UCSD-AML1 (cell line): ENCODE measurements at regions not wholly inside any gene's neighbourhood (a gene's known extent, or its start where the extent isn't known, plus 50 kb on each side); places are given as distances from the start of the nearest gene placed in this dataset.

Experiments
- DNase-seq: peaks from one replicate; lab custom pipeline; 2025; ENCODE audit not compliant: unreplicated experiment; lab: John Stamatoyannopoulos, UW

DNA sequence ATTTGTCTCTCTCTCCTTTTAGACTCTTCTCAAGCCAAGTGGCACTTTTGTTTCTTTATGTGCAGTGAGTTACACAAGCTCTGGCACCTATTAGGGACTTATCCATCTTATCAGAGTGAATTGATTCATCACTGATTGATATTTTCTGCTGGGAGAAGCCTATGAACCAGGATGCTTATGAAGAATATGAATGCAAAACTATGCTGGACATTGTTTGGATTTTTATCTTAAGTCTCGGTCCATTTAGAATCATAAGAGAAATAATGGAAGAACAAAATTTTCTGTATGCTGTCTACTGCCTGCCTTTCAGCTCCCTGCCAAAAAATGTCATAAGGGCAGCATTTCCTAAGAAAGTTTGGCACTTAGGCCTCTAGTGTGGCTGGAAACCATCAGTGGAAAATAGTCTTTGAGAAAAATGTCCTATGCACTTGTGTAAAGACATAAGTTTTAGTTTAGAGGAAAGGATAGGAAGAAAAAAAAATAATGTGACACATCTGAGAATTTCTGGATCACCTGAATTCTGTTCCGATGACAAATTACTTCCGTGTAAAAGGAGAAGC is 365.7 kb upstream of the MAD2L1 start:
- no peak for DNase-seq

GRCh38 chr4:120431180-120431579 is 364.5 kb upstream of the MAD2L1 start:
- DNase-seq: no peak

DNA sequence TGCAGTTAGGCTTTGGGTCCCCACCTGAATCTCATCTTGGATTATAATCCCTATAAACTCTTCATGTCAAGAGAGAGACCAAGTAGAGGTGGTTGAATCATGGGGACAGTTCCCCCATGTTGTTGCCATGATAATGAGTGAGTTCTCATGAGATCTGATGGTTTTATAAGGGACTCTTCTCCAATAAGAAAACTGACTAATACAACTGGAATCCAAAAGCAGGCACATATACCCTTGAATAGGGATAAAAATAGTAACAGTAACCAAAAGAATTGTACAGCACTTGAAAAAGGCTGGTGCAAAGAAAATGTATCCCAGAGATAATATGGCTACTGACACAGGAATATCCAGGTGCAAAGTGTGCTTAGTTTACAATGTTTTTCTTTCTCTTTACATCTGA is 351.5 kb upstream of the MAD2L1 start:
- no peak for DNase-seq

GRCh38 chr4:120415896-120416295 is 349.2 kb upstream of the MAD2L1 start:
- DNase-seq: no peak

GRCh38 chr4:120406960-120407359 is 340.3 kb upstream of the MAD2L1 start:
- DNase-seq: no peak

DNA sequence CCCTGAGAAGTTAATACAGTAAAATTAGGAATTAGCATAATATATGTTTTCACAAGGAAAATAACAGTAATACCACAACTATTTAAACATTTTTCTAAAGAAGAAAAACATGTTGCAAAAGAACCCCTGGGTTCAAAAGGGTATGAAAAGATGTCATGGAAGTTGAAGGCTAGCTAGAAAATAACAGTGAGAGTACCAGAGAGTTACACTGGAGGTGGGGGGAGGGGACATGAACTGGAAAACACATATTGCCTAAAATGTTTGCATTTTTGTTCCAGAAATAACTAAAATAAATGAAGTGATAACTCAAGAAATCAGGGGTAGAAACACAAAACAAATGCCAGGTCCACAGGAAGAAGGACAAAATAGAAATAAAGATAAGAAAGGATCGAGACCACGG is 336.6 kb upstream of the MAD2L1 start:
- DNase-seq: no peak

- no peak for DNase-seq
Measured at GRCh38 chr4:120400441-120400840, 333.8 kb upstream of the MAD2L1 start.

DNA sequence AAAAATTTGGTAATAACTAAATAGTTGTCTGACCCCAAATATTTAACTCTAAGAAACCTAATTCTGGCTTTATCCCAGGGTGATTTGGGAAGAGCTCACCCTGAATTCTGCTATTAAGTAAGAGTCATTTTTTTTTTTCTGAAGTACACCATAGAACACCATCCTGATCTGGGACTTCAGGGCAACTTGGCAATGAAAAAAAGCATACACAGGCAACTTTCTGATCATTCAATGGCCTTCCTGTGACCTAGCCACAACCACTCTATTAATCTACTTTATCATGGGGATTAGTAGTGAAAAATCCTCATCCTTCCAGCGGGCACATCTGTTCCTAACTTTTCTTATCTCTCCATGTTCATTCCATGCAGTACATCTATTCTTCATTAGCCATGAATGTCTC is 333.2 kb upstream of the MAD2L1 start:
- no peak for DNase-seq

DNA sequence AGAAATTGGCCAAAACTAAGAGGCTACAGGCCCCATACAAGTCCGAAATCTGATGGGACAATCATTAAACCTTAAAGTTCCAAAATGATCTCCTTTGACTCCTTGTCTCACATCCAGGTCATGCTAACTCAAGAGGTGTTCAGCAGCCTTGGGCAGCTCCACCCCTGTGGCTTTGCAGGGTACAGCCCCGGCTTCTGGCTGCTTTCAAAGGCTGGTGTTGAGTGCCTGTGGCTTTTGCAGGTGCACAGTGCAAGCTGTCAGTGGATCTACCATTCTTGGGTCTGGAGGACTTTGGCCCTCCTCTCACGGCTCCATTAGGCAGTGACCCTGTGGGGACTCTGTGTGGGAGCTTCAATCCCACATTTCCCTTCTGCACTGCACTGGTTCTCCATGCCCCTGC is 329.1 kb upstream of the MAD2L1 start:
- DNase-seq: no peak

DNA sequence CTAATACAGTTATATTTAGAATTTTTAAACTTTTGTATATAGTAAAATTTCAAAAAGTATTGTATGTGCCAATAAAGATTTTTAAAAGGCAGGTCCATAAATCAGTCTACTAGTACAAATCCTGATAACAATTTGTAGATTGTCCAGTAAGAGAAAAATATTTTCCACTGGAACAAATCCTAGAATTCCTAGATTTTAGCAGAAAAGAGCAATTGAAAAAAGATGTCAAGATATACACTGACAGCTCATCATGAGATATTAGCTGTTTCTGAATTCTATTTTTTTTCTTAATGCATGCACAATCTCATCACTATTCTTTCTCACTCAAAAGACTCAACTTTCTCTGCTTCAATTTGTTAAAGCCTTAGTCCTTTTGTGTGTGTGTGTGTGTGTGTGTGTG is 289.2 kb upstream of the MAD2L1 start:
- no peak for DNase-seq

DNA sequence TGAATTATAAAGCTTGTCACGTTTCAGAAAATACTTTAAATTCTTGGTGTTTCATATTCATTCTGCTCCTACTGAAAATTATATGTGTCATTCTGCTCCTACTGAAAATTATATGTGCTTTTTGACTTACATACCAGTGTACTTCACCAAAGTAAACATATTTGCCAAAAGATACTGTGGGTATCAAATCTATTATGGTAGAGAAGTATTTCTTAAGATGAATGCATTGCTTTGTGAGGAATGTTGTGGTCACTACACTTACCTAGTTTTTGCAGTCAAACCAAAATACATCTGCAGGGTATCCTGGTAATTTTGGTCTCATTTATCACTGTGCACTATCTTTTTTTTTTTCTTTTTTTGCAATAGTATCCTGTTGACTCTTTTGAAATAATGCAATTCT is 287.7 kb upstream of the MAD2L1 start:
- no peak for DNase-seq

GRCh38 chr4:120353235-120353634 is 286.6 kb upstream of the MAD2L1 start:
- DNase-seq: no peak

GRCh38 chr4:120352739-120353138 is 286.1 kb upstream of the MAD2L1 start:
- no peak for DNase-seq

DNA sequence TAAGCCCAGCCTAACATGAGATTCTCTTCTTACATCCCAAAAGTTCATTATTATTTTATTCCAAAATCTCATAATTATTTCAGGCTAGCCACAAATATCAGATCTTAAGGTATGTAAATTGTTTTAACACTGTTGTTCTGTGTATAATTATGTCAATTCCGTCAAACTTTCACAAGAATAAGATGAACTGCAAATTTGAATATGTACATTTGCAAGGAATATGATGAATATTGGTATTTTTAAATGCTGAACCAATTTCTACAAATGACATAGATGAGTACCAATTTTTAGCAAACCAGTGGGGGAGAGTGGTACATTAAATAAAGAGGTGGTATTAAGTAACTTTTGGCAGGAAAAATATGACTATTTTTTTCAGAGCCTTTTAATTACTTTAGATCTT is 282.3 kb upstream of the MAD2L1 start:
- no peak for DNase-seq

- no peak for DNase-seq
Measured at GRCh38 chr4:120348521-120348920, 281.9 kb upstream of the MAD2L1 start.

DNA sequence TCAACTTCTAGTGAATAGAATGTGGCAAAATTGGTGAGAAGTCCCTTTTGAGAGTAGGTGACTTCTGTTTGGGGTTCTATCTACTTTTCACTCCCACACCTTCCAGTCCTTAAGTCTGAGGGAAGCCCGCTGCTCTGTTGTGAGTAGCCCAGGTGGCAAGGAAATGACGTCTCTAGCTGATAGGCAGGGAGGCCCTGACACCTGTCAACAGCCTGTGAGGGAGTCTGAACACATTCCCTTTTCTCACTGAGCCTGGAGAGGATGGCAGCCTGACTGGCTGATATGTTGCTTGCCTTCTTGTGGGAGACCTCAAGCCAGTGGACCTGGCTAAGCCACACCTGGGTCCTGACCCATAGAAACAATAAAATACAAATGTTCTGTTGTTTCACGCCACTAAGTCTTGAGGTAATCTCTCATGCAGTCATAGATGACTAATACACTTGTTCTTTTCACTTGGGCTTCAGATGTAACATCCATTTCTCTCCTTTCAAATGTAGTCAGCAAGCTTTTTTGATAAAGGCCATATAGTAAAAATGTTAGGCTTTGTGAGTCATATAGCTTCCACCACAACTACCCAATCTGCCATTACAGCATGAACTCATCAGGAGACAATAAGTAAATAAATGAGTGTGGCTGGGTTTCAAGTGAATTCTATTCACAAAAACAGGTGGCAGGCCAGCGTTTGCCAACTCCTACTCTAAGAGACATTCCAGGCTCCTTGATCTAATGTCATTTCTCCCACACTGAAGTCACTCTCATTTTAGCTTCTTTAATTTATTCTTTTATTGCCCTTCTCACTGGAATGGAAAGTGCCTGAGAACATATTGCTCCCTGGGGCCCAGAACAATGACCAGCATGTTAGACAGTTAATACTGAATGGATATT is 265.1 kb upstream of the MAD2L1 start:
- no peak for DNase-seq

DNA sequence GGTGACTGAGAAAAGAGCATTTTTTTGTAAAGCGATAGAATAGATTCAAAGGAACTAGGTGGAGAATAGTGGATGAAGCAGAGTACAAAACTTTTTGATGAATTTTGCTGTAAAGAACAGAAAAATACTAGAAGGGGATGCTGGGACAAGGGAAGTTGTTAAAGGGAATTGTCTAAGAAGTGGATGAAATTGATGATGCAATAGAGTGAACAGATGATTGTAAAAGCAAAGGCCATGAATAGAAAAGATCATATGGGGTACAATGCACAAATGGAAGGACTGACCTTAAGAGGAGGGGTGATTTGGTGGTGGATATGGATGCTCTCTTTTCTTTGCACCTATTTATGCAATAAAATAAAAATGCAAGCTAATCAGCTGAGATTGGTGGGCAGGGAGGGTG is 262.7 kb upstream of the MAD2L1 start:
- DNase-seq: no peak

- no peak for DNase-seq
Measured at GRCh38 chr4:120327276-120327675, 260.6 kb upstream of the MAD2L1 start.

DNA sequence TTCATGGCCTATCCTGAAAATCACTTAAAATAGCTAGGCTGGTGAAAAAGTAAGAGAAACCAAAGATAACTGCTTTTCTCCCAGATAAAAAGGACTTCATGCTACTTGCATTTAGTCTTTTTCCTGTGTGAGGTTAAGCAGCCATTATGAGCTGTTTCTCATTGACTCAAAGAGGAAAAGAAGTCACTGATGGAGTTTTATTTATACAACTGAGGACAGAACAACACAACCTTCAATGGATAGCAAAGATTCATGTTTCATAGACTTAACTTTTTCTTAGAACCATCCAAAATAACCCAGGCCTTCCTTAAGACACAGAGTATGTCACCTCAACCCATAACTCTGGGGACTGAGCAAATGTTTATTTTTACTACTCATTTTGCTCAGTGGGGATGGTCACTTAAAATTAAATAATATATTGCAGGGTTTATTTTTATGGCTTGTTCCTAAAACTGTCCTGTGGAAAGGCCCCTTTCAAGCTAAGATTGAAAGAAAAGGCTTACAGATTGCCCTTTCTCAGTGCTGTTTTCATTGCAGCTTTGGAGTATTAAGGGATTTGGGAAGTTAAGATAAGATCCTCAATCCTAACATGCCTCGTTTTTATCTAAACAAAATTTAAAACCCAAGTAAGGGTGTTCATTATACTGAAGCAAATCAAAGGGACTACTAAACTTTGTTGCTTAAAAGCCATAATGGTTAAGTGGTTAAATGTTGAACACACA is 252.6 kb upstream of the MAD2L1 start:
- no peak for DNase-seq

DNA sequence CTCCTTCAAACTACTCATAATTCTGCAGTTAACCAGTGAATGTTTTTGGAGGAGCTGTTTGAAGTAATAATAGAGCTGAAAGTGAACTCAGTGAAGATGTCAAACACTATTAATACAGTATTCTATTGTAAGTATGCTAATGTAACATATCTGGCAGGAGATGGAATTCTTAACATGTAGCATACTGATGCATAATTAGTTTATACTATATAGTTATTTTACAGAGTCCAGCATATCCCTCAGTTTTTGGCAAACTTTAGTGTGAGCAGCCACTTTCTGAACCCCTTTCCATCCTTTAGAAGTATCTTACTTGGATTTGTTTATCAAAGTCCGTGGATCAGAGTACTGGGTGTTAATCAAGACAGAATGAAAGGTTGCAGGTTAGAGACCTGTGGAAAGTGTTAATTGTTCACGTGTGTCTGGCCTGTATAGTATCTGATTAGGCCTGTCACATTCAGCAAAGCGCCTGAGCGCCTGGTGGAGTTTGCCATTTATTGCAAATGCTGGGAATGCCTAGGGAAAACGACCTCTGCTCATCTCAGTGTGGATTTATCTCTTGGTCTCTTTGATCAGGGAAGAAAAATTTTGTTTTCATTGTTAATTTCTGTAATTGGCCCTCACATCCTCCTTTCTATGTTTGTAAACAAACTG is 251.7 kb upstream of the MAD2L1 start:
- no peak for DNase-seq

DNA sequence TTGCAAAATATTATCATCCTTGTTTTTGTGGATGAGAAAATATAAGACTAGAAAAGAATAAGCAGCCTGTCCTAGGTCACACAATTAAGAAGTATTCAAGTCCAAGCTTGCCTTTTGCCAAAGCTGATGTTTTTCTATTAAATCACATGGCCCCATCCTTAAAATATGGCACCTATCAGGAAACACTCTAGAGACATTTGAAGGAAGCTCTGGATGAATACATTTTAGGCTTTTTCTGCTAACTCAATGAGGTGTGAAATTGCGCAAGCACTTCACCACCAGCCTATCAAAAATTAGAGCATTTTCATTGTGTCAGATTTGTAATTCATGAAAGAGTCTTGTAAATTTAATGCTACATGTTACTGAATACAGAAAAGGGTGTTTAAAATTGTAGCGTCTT is 251.1 kb upstream of the MAD2L1 start:
- no peak for DNase-seq

DNA sequence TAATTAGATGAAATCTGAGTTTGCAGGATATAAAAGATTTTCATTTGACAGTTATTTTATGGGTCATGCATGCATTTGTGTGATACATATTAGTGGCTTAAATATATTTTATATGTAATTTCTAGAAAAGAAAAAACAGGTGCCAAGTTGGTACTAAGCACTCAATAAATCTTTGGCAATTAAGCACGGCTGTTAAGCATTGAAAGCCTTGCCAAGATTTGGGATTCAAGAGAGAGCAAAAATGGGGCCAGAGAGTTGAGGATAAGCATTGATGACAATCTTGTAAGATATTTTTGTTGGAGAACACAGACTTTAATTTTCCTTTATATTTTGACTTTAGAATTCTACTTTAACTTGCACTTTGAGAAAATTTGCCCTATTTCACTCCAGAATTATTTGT is 249.8 kb upstream of the MAD2L1 start:
- DNase-seq: no peak
